Effector memory CD8-positive, alpha-beta T cell (primary cell): ENCODE measurements at regions not wholly inside any gene's neighbourhood (a gene's known extent, or its start where the extent isn't known, plus 50 kb on each side); places are given as distances from the start of the nearest gene placed in this dataset.
"Not testable (repeated sequence)": the region's sequence is repeated elsewhere in the genome, so short reads cannot be mapped to it uniquely, and the experiment has no call there.

Source experiments
- ATAC-seq: fragments of 150-1000 bp; cut with Tn5 transposase; replicated peaks from 2 replicates; pipeline ENCODE4 v1.10.0; 2021; ENCODE audit warnings: mild to moderate bottlenecking, moderate library complexity
- DNase-seq, 3 experiments: peaks; one replicate each; pipeline ENCODE4 v3.0.0; 2021
- H3K27ac Mint-ChIP-seq, 2 donors: one replicate each; pipeline ENCODE4 v1.8.0; 2022; ENCODE audit warnings: mild to moderate bottlenecking in 2 of 2, mixed read lengths in 2 of 2, moderate library complexity in 2 of 2
- H3K27me3 Mint-ChIP-seq, 2 donors: one replicate each; pipeline ENCODE4 v1.8.0; 2022; ENCODE audit warnings: mixed read lengths in 2 of 2
- H3K36me3 Mint-ChIP-seq: one replicate; pipeline ENCODE4 v1.8.0; 2022; ENCODE audit warnings: mild to moderate bottlenecking, moderate library complexity, mixed read lengths; ENCODE audit not compliant: insufficient read depth
- H3K4me1 Mint-ChIP-seq, 2 donors: one replicate each; pipeline ENCODE4 v1.8.0; 2022; ENCODE audit warnings: low read depth in 2 of 2, mixed read lengths in 2 of 2
- H3K4me3 Mint-ChIP-seq, 2 donors: one replicate each; pipeline ENCODE4 v1.8.0; 2022; ENCODE audit warnings: mild to moderate bottlenecking in 2 of 2, mixed read lengths in 2 of 2, moderate library complexity in 2 of 2
- H3K9me3 Mint-ChIP-seq, 2 donors: one replicate each; pipeline ENCODE4 v1.8.0; 2022; ENCODE audit warnings: mixed read lengths in 2 of 2

GRCh38 chr13:71327266-71327665 is 539.7 kb downstream of the DACH1 start:
- no peaks in the 10 kb centered on the region for H3K4me1 Mint-ChIP-seq
- H3K27ac Mint-ChIP-seq, result no peak overlapping the region
- H3K36me3 Mint-ChIP-seq, result peaks cover 2% of the 10 kb centered on the region
- H3K4me3 Mint-ChIP-seq, result no peak overlapping the region
- no peak for ATAC-seq
- H3K9me3 Mint-ChIP-seq, result no peaks in the 10 kb centered on the region
- DNase-seq, result no peak
- no peaks in the 10 kb centered on the region for H3K27me3 Mint-ChIP-seq

- peaks cover 0 to 3% of the 10 kb centered on the region in 2 donors for H3K9me3 Mint-ChIP-seq
- ATAC-seq, result no peak
- H3K4me3 Mint-ChIP-seq, result no peak overlapping the region
- H3K4me1 Mint-ChIP-seq, result no peaks in the 10 kb centered on the region
- H3K27ac Mint-ChIP-seq, result no peak overlapping the region
- H3K27me3 Mint-ChIP-seq, result no peaks in the 10 kb centered on the region
- DNase-seq, result no peak
- H3K36me3 Mint-ChIP-seq, result peaks cover 2% of the 10 kb centered on the region
Measured at GRCh38 chr13:71325556-71325955, 541.4 kb downstream of the DACH1 start.

- peaks cover 0 to 3% of the 10 kb centered on the region in 2 donors for H3K9me3 Mint-ChIP-seq
Measured at GRCh38 chr13:71323266-71323665, 543.7 kb downstream of the DACH1 start.

GRCh38 chr13:71320452-71320851 is 546.6 kb downstream of the DACH1 start:
- H3K27ac Mint-ChIP-seq, result no peak overlapping the region
- ATAC-seq, result no peak
- no peaks in the 10 kb centered on the region for H3K27me3 Mint-ChIP-seq
- H3K36me3 Mint-ChIP-seq, result peaks cover 2% of the 10 kb centered on the region
- peaks cover 0 to 3% of the 10 kb centered on the region in 2 donors for H3K9me3 Mint-ChIP-seq
- H3K4me1 Mint-ChIP-seq, result no peaks in the 10 kb centered on the region
- DNase-seq, result no peak
- no peak overlapping the region for H3K4me3 Mint-ChIP-seq

More at GRCh38 chr13:71323266-71323665, 543.7 kb downstream of the DACH1 start:
- peaks cover 2% of the 10 kb centered on the region for H3K36me3 Mint-ChIP-seq
- no peak overlapping the region for H3K27ac Mint-ChIP-seq
- no peaks in the 10 kb centered on the region for H3K27me3 Mint-ChIP-seq
- no peak overlapping the region for H3K4me3 Mint-ChIP-seq
- DNase-seq (no peak), ATAC-seq (no peak)
- H3K4me1 Mint-ChIP-seq, result no peaks in the 10 kb centered on the region

- no peak overlapping the region for H3K27ac Mint-ChIP-seq
- no peaks in the 10 kb centered on the region for H3K36me3 Mint-ChIP-seq
- ATAC-seq, result no peak
- no peak for DNase-seq
- peaks cover 0 to 3% of the 10 kb centered on the region in 2 donors for H3K9me3 Mint-ChIP-seq
- no peaks in the 10 kb centered on the region for H3K27me3 Mint-ChIP-seq
- no peaks in the 10 kb centered on the region for H3K4me1 Mint-ChIP-seq
- no peak overlapping the region for H3K4me3 Mint-ChIP-seq
Measured at GRCh38 chr13:71316792-71317363, 550.1 kb downstream of the DACH1 start.

- no peak for DNase-seq
- H3K4me1 Mint-ChIP-seq, result no peaks in the 10 kb centered on the region
- no peaks in the 10 kb centered on the region for H3K36me3 Mint-ChIP-seq
- H3K27me3 Mint-ChIP-seq, result no peaks in the 10 kb centered on the region
- no peak for ATAC-seq
- no peak overlapping the region for H3K27ac Mint-ChIP-seq
- no peak overlapping the region for H3K4me3 Mint-ChIP-seq
- H3K9me3 Mint-ChIP-seq, result no peaks in the 10 kb centered on the region
Measured at GRCh38 chr13:71312923-71313322, 554.1 kb downstream of the DACH1 start.

GRCh38 chr13:71309905-71310304 is 557.1 kb downstream of the DACH1 start:
- ATAC-seq (no peak), DNase-seq (no peak)
- no peak overlapping the region for H3K4me3 Mint-ChIP-seq
- H3K4me1 Mint-ChIP-seq, result no peaks in the 10 kb centered on the region
- H3K9me3 Mint-ChIP-seq, result no peaks in the 10 kb centered on the region
- H3K27me3 Mint-ChIP-seq, result no peaks in the 10 kb centered on the region
- H3K27ac Mint-ChIP-seq, result no peak overlapping the region
- no peaks in the 10 kb centered on the region for H3K36me3 Mint-ChIP-seq

- DNase-seq, result no peak
- H3K27ac Mint-ChIP-seq, result no peak overlapping the region
- no peaks in the 10 kb centered on the region for H3K9me3 Mint-ChIP-seq
- no peaks in the 10 kb centered on the region for H3K27me3 Mint-ChIP-seq
- no peaks in the 10 kb centered on the region for H3K36me3 Mint-ChIP-seq
- ATAC-seq, result no peak
- no peaks in the 10 kb centered on the region for H3K4me1 Mint-ChIP-seq
- H3K4me3 Mint-ChIP-seq, result no peak overlapping the region
Measured at GRCh38 chr13:71306821-71307220, 560.2 kb downstream of the DACH1 start.

GRCh38 chr13:71304861-71305260 is 562.1 kb downstream of the DACH1 start:
- no peak overlapping the region for H3K27ac Mint-ChIP-seq
- H3K9me3 Mint-ChIP-seq, result no peaks in the 10 kb centered on the region
- DNase-seq, result no peak
- no peak for ATAC-seq
- no peaks in the 10 kb centered on the region for H3K36me3 Mint-ChIP-seq
- H3K4me3 Mint-ChIP-seq, result no peak overlapping the region
- H3K4me1 Mint-ChIP-seq, result no peaks in the 10 kb centered on the region
- H3K27me3 Mint-ChIP-seq, result no peaks in the 10 kb centered on the region

- H3K9me3 Mint-ChIP-seq, result no peaks in the 10 kb centered on the region
- no peaks in the 10 kb centered on the region for H3K36me3 Mint-ChIP-seq
- no peaks in the 10 kb centered on the region for H3K4me1 Mint-ChIP-seq
- peaks cover 0 to 5% of the 10 kb centered on the region in 2 donors for H3K27me3 Mint-ChIP-seq
- no peak for ATAC-seq
- no peak overlapping the region for H3K27ac Mint-ChIP-seq
- no peak for DNase-seq
- H3K4me3 Mint-ChIP-seq, result no peak overlapping the region
Measured at GRCh38 chr13:71303144-71303543, 563.9 kb downstream of the DACH1 start.

GRCh38 chr13:71300602-71301001 is 566.4 kb downstream of the DACH1 start:
- no peaks in the 10 kb centered on the region for H3K9me3 Mint-ChIP-seq
- no peaks in the 10 kb centered on the region for H3K4me1 Mint-ChIP-seq
- peaks cover 0 to 5% of the 10 kb centered on the region in 2 donors for H3K27me3 Mint-ChIP-seq
- no peaks in the 10 kb centered on the region for H3K36me3 Mint-ChIP-seq
- ATAC-seq (no peak), DNase-seq (no peak)
- H3K4me3 Mint-ChIP-seq, result no peak overlapping the region
- no peak overlapping the region for H3K27ac Mint-ChIP-seq

GRCh38 chr13:71291842-71292146 is 575.2 kb downstream of the DACH1 start:
- H3K4me1 Mint-ChIP-seq, result peaks cover 8 to 15% of the 10 kb centered on the region in 2 donors
- DNase-seq (no peak), ATAC-seq (peak; percentile 4)
- no peaks in the 10 kb centered on the region for H3K27me3 Mint-ChIP-seq
- peak overlapping the region; percentile 93 to 97 for H3K27ac Mint-ChIP-seq
- peaks cover 12% of the 10 kb centered on the region for H3K36me3 Mint-ChIP-seq
- H3K9me3 Mint-ChIP-seq, result no peaks in the 10 kb centered on the region
- H3K4me3 Mint-ChIP-seq, result peak overlapping the region; percentile 65 to 77

GRCh38 chr13:71290963-71291841 is 575.8 kb downstream of the DACH1 start:
- Mint-ChIP-seq H3K27ac (peak overlapping the region; percentile 93 to 97), H3K27me3 (no peaks in the 10 kb centered on the region), H3K9me3 (no peaks in the 10 kb centered on the region), H3K36me3 (peaks cover 12% of the 10 kb centered on the region), H3K4me1 (peaks cover 8 to 15% of the 10 kb centered on the region in 2 donors), H3K4me3 (peak overlapping the region; percentile 65 to 77)
- ATAC-seq (peak; percentile 72), DNase-seq (peak; percentile 34 to 55 (median 45))

- H3K9me3 Mint-ChIP-seq, result not testable (repeated sequence)
- H3K27ac Mint-ChIP-seq, result peak overlapping the region in 1 of 2 donors; percentile 97
Measured at GRCh38 chr13:71289980-71290379, 577.0 kb downstream of the DACH1 start.

More at GRCh38 chr13:71289980-71290379, 577.0 kb downstream of the DACH1 start:
- H3K27me3 Mint-ChIP-seq, ATAC-seq, DNase-seq, H3K4me3 Mint-ChIP-seq: not testable (repeated sequence)
- peaks cover 8 to 15% of the 10 kb centered on the region in 2 donors for H3K4me1 Mint-ChIP-seq
- H3K36me3 Mint-ChIP-seq, result peaks cover 12% of the 10 kb centered on the region
